ENCODE measurements at regions not wholly inside any gene's neighbourhood (a gene's known extent, or its start where the extent isn't known, plus 50 kb on each side); places are given as distances from the start of the nearest gene placed in this dataset.
A peak's percentile ranks its signal among the peaks of the same experiment; 100 is the strongest.

DNA sequence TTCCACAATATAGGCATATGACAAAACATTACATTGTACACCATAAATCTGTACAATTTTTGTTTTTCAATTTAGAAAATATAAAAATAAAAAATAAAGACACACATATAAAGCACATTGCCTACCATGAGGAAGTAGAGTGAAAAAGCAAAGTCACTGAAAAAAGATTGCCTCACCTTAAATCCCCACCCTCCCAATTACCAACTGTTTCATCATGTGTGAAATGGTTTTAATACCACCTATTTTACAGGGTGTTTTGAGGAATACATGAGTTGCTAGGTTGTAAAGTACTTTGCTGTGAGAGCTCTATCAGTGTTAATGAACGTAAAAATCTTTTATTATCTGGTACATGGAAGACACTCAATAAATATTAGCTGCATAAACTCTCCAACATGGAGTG, 373.6 kb upstream of the NDST3 start:
- Histone ChIP-seq H3K27me3 (ENCODE audit: insufficient read depth, low read length, poor library complexity, severe bottlenecking) (no peaks in the 10 kb centered on the region), H2AFZ (ENCODE audit: low read length) (no peak overlapping the region), H3K36me3 (ENCODE audit: insufficient read depth, low read length) (no peaks in the 10 kb centered on the region), H3F3A (ENCODE audit: low read depth) (no peaks in the 10 kb centered on the region), H3K79me2 (ENCODE audit: insufficient read depth, low read length) (no peaks in the 10 kb centered on the region), H3K9ac (ENCODE audit: low read depth, low read length, poor library complexity, severe bottlenecking) (no peak overlapping the region), H3K4me2 (ENCODE audit: low read depth, low read length, poor library complexity, severe bottlenecking) (no peak overlapping the region), H3K9me3 (ENCODE audit: insufficient read depth, low read depth, low read length) (no peaks in the 10 kb centered on the region), H3K4me3 (ENCODE audit: low read length, poor library complexity, severe bottlenecking) (no peak overlapping the region), H3K4me1 (ENCODE audit: insufficient read depth, low read length, poor library complexity, severe bottlenecking) (peaks cover 5% of the 10 kb centered on the region), H4K20me1 (ENCODE audit: insufficient read depth, low read length, poor library complexity, severe bottlenecking) (no peaks in the 10 kb centered on the region), H3K9me2 (replicated peaks; ENCODE audit: low read depth, low read length) (no peaks in the 10 kb centered on the region)
- no peak for TF ChIP-seq EZH2phosphoT487 (IDR thresholded peaks at IDR 0.05; ENCODE audit: borderline replicate concordance)
- TF ChIP-seq CTCF (conservative IDR thresholded peaks at IDR 0.05; ENCODE audit: low read length) = no peak

- Histone ChIP-seq H3K27me3 (ENCODE audit: insufficient read depth, low read length, poor library complexity, severe bottlenecking) (no peaks in the 10 kb centered on the region), H3F3A (ENCODE audit: low read depth) (no peaks in the 10 kb centered on the region), H3K4me1 (ENCODE audit: insufficient read depth, low read length, poor library complexity, severe bottlenecking) (peaks cover 5% of the 10 kb centered on the region), H3K4me2 (ENCODE audit: low read depth, low read length, poor library complexity, severe bottlenecking) (no peak overlapping the region), H3K9me2 (replicated peaks; ENCODE audit: low read depth, low read length) (no peaks in the 10 kb centered on the region), H4K20me1 (ENCODE audit: insufficient read depth, low read length, poor library complexity, severe bottlenecking) (no peaks in the 10 kb centered on the region), H3K9ac (ENCODE audit: low read depth, low read length, poor library complexity, severe bottlenecking) (no peak overlapping the region), H2AFZ (ENCODE audit: low read length) (no peak overlapping the region), H3K4me3 (ENCODE audit: low read length, poor library complexity, severe bottlenecking) (no peak overlapping the region), H3K36me3 (ENCODE audit: insufficient read depth, low read length) (no peaks in the 10 kb centered on the region), H3K79me2 (ENCODE audit: insufficient read depth, low read length) (no peaks in the 10 kb centered on the region), H3K9me3 (ENCODE audit: insufficient read depth, low read depth, low read length) (no peaks in the 10 kb centered on the region)
- TF ChIP-seq EZH2phosphoT487 (IDR thresholded peaks at IDR 0.05; ENCODE audit: borderline replicate concordance) (no peak), CTCF (conservative IDR thresholded peaks at IDR 0.05; ENCODE audit: low read length) (no peak)
These were observed 372.9 kb upstream of the NDST3 start for GRCh38 chr4:117661091-117662072.

DNA sequence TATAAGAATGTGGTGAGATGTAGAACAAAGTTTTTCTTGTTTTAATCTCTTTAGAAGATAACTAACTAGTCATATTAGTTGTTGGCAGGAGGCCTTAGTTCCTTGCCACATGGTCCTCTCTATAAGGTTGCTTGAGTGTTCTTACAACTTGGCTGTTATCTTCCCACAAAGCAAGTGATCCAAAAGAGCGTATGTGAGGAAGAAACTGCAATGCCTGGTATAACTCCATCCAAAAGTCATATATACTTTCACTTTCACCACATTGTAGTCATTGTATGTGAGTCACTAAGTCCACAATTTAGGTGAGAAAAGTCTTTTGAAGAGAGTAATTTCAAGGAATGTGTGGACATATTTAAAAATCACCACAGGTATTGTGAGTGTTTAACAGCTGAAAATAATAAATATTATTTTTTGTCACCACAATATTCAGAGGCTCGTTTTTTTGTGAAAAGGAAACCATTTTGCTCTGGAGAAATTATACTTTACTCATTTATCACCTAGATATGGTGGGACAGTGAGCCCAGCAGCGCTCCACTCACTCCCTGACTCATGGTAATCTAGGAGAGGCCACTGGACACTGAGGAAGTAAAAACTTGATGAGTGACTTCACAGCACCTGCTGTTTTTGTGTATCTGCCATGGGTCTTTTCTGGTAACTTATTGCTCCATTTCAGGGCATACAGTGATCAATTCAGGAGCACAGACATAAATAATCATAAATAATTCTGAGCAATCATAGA, 369.4 kb upstream of the NDST3 start:
- no peak overlapping the region for H3K4me3 ChIP-seq (ENCODE audit: low read length, poor library complexity, severe bottlenecking)
- no peak overlapping the region for H3K9ac ChIP-seq (ENCODE audit: low read depth, low read length, poor library complexity, severe bottlenecking)
- no peaks in the 10 kb centered on the region for H3K9me3 ChIP-seq (ENCODE audit: insufficient read depth, low read depth, low read length)
- H3K9me2 ChIP-seq (replicated peaks; ENCODE audit: low read depth, low read length) = no peaks in the 10 kb centered on the region
- no peaks in the 10 kb centered on the region for H3K27me3 ChIP-seq (ENCODE audit: insufficient read depth, low read length, poor library complexity, severe bottlenecking)
- H4K20me1 ChIP-seq (ENCODE audit: insufficient read depth, low read length, poor library complexity, severe bottlenecking) = no peaks in the 10 kb centered on the region
- peaks cover 5% of the 10 kb centered on the region for H3K4me1 ChIP-seq (ENCODE audit: insufficient read depth, low read length, poor library complexity, severe bottlenecking)
- H2AFZ ChIP-seq (ENCODE audit: low read length) = peak overlapping the region; percentile 84
- no peak for TF ChIP-seq EZH2phosphoT487 (IDR thresholded peaks at IDR 0.05; ENCODE audit: borderline replicate concordance)
- TF ChIP-seq CTCF (conservative IDR thresholded peaks at IDR 0.05; ENCODE audit: low read length) = no peak
- H3K4me2 ChIP-seq (ENCODE audit: low read depth, low read length, poor library complexity, severe bottlenecking) = peak overlapping the region; percentile 2
- H3F3A ChIP-seq (ENCODE audit: low read depth) = no peaks in the 10 kb centered on the region
- H3K36me3 ChIP-seq (ENCODE audit: insufficient read depth, low read length) = no peaks in the 10 kb centered on the region
- H3K79me2 ChIP-seq (ENCODE audit: insufficient read depth, low read length) = no peaks in the 10 kb centered on the region
